CD4-positive, alpha-beta T cell treated with Interferon alpha-2 for 1 hour (primary cell): ENCODE measurements at regions not wholly inside any gene's neighbourhood (a gene's known extent, or its start where the extent isn't known, plus 50 kb on each side); places are given as distances from the start of the nearest gene placed in this dataset.

Experiments used
- DNase-seq, 2 donors: peaks; one replicate each; pipeline ENCODE4 v3.0.0-alpha.2; 2020 to 2022

DNA sequence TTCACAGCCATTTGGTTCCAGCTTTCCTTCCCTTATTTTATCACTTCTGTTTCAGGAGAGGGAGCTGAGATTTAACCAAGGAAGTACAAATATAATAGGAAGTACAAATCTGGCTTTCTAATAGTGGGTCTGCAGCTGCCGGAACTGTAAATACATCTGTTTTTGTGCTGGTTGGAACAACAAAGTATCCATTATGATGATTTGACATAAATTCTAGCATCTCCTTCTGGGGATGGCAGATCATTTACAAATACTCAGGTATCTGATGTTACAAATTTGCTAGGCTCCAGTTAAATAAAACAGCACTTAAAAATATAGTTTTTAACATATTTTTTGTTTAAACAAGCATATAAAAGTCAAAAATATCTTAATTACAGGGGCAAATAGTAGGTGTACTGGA is 131.3 kb upstream of the SMIM21 start:
- DNase-seq, result no peak

DNA sequence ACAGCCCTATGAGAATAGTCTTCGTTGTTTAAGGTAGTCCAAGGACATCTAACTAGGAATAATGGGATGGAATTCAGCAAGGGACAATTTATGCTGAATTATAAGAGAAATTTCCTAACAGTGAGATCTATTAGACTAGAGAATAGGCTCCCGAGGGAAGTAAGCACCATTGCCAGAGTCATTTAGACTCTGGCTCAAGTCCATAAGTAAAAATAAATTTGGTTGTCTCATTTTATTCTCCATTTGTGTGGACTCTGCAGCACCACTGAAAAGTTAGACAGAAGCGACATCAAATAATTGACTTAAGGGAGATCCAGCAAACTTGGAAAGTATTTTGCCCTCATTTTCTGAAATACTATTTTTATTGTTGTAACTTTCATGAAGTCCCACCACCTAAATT is 129.3 kb upstream of the SMIM21 start:
- DNase-seq, result no peak

DNA sequence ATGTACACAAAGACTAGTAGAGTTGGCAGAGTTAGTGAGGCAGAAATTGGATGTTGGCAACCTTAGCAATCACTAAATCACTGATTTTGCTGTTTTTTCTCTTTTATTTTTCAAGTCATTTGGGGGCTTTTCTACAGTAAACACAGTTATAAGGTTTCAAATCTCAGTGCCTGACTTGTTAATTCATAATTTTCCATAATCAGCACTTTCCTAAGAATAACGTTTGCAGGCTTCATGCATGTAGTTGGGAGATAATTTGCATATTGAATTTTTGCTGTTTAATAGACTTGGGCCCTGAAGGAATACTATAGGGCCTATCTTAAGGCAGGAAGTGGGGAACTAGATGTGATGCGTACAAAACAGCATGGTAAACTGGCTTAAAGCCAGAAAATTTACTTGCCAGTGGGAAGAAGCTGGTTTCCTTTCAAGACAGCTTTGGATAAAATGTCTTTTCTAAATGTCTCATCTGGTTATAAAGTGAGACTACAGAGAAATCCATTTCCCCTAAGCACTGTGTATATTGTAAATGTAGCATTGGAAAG is 127.2 kb upstream of the SMIM21 start:
- no peak for DNase-seq

DNA sequence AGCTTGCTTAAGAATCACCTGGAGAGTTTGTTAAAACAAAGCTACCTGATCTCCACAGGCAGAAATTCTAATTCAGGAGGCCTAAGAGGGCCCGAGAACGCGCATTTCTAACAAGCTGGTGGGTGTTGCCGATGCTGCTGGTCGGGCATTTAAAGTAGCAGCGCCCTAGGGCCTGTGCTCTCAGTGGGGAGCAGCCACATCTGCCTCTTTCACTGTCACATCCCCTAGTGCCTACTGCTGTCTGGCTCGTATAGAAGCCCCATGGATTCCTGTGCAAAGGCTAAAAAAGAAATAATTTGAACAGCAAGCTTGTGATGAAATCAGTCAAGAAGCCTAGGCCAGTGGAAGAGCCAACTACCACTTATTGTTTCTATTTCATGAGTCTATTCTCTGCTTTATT is 126.7 kb upstream of the SMIM21 start:
- DNase-seq, result no peak

DNA sequence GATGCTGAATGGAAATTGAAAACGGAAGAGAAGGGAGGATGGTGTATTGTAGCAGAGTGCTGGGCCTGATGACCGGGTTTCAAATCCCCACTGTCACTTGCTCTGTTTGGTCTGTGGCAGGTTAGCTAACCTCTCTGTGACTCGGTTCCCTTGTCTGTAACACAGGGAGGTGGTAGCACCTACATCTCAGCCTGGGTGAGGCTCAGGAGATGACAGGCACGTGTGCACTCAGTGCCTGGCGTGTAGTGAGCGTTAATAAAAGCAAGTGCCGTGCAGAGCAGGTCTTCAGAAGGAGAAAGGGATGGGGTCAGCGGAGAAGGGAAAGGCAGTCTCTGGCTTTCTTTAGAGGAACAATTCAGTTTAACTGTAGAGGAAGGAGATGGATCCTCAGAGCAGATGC is 125.5 kb upstream of the SMIM21 start:
- DNase-seq, result no peak

DNA sequence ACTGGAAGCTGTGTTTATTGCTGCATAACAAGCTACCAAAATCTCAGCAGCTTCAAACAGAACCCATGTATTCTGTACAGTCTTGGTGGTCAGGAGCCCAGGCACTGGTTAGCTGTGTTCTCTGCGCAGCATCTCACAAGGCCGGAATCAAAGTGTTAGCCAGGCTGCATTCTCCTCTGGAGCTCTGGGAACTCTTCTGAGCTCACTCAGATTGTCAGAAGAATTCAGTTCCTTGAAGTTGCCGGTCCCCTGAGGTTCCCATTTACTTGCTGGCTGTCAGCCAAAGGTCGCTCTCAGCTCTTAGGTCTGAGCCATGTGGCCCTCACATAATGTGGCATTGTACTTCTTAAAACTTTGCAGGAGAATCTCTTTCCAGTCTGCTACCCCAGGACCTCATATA is 123.6 kb upstream of the SMIM21 start:
- DNase-seq, result no peak

DNA sequence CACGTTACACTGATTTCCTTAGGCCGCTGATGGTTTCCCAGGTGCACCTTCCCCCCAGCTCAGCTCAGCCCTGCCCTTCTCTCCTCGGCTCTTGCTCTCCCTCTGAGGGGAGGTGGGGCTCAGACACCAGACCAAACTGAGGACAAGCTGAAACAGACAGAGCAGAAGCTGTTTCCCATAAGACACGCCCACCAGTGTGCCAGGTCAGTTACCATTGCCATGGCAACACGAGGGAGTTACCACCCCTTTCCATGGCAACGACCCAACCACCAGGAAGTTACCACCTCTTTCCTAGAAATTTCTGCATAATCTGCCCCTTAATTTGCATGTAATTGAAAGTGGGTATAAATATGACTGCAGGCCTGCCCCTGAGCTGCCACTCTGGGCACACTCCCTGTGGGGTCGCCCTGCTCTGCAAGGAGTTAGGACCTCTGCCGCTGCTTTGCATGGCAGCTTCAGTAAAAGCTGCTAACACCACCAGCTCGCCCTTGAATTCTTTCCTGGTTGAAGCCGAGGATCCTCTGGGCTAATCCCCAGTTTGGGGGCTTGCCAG is 120.9 kb upstream of the SMIM21 start:
- no peak for DNase-seq

DNA sequence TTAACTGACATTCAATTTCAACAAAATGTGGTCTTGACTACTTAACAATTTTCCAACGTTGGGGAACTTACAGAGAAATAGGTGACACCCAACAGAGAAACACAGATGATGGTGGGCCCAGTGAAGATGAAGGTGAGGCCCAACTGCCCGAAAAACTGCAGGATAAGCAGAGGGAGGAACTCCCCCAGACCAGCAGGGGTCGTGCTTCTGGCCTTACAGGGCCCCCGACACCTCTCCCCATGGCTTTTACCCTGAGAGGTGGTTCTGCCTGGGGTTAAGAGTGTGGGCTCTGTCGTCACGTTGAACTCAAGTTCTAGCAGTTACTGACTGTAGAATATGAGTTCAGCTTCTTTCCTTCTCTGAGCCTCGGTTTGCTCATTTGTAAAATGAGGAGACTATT is 119.5 kb upstream of the SMIM21 start:
- no peak for DNase-seq

DNA sequence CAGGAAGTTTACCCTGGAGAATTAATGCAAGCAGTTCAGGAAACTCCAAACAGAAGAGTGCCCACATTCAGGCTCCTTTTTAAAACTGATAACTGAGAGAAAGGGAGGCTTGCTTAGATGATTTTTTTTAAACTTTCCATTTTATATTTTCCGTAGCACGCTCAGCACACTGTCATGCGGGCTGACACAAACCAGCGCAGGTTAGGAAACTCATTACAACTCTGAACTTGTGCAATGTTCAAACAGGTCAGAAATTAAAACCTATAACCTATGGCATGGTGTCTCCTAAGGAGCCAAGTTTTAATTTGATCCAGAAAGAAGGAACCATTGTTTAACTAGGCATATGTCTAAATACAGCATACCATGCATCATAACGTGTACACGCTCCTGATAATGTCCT is 117.7 kb upstream of the SMIM21 start:
- no peak for DNase-seq

DNA sequence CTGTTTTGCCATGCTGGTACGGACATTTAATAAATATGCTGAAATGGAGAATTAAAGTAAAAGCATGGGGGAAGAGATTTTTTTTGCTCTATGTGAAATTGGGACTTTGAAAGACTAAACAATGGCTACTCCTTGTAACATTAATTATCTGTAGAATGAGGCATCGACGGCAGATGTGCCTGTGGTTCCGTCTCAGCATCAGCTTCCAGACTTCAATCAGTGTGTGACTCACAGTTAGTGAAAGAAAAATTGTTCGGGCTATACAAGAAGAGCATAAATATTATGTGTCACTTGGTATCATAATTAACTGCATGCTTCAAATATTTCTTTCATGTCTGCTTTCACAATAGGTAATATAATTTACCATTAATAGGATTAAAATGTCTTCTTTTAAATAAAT is 117.0 kb upstream of the SMIM21 start:
- DNase-seq, result no peak

DNA sequence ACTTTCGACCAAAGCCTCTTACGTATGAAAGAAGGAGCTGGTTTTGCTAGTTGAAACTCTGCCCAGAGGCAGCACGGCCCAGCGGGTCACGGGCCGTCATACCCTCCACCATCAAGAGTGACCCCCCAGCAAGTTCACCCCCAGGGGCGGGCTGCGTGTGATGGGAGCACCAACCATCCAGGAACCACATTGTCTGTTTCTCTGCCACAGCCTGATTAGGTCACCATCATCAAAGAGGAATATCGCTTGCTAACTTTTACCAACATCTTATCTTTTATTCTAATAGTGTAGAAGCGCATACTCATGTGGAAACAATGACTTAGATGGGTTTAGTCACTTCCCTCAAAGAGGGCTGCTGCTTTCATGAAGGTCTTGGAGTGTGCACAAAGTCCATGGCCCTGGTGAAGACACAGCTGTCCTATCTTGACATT is 116.6 kb upstream of the SMIM21 start:
- no peak for DNase-seq

DNA sequence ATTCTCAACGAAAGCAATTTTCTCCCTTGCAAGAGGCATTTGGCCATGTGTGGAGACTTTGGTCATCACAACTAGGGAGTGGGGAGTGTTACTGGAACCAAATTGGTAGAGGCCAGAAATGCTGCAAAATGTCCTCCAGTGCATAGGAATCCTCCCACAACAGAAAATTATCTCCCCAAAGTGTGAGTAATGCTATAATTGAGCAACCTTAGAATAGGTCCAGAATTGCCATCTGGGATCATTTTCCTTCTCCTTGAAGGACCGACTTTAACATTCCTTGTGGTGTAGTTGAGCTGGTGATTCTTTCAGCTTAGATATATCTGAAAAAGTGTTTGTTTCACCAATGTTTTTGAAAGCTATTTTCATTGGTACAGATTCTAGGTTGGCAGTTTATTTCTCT is 111.2 kb upstream of the SMIM21 start:
- DNase-seq, result no peak

DNA sequence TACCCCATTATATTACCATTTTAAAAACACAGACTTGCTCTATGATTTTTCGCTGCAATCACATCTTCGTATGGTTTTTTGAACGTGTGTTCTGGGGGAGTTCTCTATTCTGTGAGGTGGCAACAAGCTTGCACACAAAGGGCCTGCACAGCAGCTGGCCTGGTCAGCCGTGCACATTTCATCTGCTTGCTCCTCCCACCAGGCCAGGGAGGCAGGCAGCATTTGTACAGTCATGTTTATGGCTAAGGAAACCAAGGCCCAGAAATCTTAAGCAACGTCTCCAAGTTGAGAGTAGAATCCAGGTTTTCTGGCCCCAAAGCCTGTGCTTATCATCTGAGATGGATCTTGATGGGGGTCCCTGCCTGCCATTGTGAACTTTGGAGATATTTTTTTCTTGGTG is 106.4 kb upstream of the SMIM21 start:
- no peak for DNase-seq

DNA sequence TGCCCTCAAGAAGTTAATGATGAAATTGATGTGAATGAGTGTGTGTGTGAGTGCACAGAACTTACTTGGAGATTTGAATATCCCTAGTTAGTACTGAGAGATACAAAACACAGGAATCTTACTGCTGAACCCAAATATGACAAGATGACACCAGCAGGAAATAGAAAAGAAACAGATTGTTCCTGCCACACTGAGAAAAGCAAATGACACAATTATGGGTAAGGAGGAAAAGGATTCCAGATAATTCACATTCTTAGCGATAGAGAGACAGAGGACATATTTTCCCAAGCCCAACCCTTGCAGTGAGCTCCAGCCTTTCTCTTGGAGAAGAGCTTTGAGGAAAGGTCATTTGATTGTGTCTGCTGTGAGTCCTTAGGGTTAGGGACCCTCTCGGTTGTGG is 105.7 kb upstream of the SMIM21 start:
- no peak for DNase-seq

DNA sequence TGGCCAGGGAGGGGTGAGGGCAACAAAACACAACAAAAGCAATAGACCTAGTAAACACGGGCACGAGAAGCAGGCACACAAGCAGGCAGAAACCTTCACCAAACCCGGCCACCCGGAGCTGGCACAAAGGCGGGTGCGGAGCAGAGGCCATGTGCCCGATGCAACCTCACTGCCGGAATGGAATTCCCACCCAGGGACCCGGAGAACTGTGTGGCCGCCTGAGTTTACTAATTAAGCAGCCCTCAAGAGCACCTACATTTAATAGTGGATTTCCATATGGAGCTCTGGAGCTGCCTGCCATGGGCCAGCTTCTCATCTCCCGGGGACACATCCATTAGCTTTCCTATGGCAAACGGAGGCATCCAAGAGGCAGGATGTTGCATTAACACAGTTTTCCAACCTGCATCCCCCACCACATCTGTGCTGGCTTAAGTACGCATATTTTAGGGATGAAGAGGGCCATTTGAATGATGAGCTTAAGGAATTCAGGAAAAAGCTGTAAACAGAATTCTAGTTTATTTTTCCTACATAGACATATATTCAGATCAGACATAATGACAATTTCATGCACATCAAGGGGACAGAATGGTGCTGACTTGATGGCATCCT is 104.5 kb upstream of the SMIM21 start:
- no peak for DNase-seq

DNA sequence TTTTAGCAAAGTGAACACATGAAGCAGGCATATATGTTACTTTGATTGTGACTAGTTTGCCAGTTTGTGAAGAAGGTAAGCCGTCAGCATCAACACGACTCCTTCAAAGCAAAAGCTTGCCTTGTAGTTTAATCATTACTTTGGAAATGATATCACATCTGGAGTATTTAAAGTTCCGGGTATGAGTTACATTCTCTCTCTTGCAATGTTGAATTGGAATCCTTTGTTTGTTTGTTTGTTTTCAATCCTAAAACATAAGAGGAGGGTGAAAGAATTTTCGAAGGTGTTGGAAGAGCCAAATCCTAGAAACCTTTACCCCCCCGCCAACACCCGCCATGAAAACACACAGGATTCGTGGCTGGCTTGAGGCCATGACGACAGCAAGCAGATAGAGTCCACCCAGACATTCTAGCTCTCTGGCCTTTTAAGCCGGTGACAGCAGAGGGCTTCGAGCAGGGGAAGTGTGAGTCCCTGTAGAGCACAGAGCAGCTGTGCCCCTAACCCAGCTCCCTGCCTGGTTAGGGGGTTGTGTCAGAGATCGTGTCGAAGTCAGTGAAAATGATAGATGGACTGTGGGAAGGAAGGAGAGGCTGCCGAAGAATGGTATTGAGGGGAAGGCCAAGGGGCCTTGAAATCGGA is 103.8 kb upstream of the SMIM21 start:
- DNase-seq, result no peak

DNA sequence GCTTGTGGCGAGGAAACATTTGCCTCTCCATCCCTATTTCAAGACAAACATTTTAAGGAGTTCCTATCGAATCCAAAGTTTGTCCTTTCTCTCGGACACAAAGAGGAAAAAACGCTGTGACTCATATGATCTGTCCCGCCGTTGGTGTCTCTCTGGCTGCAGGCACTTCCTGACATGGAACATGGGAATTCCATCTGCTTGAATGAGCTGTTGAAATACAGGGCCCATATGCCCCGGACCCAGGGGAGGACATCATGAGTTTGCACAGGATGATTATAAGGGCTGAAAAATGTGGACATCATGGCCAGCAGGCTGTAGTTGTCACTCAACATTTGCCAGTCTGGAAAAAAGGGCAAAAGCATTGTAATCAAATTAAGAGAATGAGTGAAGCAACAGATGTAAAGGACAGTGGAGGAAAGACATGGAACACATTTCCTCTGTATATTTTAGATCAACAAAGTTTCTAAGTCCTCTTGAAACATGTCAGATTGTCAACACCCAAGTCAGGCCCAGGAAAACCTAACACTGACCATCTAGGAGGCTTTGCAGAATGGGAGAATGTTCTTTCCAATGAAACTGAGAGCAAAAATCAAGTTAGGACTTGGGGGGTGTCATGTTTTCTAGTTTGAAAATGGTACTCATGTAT is 103.2 kb upstream of the SMIM21 start:
- no peak for DNase-seq

DNA sequence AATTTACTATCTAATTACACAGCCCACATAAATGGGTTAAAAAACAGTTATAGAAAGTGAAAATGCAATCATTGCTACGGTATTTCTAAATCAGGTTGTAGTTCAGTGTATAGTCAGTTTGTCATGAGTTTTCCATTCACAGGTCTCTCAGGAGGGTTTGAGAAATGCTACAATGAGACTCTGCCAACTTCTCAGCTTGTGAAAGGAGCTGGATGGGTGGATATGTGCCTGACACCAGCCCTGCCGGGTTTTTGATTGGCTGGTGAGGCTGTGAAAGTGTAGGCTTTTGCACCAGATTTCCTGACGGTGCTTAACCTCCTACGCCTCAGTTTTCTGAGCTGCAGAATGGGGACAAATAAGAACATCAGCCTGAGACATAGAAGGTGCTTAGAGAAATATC is 102.6 kb upstream of the SMIM21 start:
- no peak for DNase-seq

DNA sequence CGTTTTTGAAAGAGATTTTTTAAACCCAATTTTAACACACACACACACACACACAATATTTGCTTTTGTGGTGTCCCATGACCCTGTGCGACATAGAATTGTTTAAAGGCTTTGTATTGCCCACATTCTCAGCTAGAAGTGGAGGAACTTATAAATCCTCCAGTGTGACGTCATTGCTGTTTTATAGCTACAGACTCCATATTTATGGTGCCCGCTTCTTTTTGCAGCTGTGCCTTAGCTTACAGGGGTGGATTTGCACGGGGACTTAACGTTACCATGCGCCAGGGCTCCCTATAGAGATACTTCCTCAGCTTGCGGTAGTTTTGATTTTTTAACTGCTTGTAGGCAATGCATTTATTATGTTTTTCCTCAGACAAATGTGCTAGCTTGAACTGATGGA is 101.9 kb upstream of the SMIM21 start:
- DNase-seq, result no peak

DNA sequence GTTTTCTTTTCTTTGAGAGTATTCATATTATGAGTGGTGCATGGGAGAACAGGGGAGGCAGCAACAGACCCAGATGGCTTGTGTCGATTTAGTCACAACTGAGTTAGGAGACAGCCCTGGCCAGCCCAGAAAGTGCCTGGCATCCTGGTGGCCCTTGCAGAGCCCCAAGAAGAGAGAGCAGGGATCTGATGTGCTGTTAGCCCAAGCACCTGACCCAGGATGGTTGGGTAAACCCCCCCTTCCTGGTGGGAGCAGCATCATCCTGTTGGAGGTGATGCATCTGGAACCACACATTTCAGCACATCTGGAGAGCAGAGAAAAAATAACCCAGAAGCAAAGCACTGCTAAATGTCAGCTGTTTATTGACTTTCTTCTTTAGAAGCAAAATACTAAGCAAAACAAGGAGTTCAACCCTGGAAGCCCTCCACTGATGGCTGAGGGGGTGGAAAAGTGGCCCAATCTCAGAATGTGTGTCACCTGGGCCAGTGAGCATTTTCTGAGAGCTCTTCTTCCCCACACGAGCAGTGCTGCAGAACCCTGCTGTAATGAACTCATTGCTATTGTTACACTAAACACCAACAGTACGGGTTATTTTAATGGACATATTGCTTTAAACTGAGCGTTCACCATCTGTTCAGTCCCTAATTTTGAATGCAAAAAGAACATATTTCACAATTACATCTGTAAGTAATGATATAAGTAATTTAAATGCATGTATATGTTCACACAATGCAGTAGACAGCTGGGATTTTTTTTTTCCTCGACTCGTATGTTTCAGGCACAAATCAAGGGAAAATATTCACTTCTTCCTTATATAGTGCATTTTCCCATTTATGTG is 100.6 kb upstream of the SMIM21 start:
- no peak for DNase-seq

DNA sequence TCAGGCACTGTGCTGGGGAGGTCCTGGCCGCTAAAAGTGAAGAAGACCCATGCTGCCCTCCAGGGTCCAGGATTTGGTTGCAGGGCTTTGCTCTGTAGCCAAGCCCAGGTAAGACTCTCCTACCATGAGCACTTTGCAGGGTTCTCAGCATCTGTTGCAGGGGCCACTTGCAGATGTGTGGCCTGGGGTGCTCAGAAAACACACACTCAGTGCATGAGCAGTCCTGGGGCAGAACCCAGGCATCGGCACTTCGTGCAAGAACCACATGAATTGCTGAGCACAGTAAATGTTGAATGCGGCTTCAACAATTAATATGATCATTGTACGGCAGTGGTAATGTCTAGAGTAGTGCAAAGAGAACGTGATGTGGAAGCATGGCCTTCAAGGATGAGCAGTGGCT is 98.5 kb upstream of the SMIM21 start:
- no peak for DNase-seq

DNA sequence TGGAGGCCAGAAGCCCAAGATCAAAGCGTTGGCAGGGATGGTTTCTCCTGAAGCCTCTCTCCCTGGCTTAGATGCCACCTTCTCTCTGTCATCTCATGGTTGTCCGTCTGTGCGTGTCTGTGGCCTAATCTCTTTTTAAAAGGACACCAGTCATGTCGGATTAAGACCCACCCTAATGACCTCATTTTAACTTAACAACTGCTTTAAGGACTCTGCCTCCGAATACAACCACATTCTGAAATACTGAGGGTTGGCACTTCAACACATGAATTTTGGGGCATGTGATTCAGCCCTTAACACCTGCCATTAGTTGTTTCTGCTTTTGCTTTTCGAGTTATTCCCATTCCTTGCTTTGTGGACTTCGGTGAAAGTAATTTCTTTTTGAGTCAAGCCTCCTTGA is 97.8 kb upstream of the SMIM21 start:
- no peak for DNase-seq

DNA sequence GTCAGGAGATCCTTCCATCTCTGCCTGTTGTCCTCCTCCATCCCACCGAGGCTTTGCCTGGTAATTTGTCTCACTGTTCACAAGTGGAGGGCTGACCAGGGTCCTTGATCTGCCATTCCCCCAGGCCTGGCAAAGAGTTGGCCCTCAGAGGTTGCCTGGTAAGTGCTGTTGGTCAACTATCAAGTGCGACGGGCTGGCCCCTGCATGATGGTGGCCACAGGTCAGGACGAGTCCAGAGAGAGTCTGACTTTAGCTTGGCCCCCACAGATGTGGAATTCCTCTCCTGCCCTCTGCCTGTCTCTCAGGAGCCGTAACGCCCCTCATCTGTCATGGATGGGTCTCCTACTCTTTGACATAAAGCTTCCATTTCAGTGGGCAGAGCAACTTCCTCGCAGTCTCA is 97.3 kb upstream of the SMIM21 start:
- DNase-seq, result no peak
